ENCODE measurements at regions not wholly inside any gene's neighbourhood (a gene's known extent, or its start where the extent isn't known, plus 50 kb on each side); places are given as distances from the start of the nearest gene placed in this dataset.

- Mint-ChIP-seq H3K27me3 (peaks cover 4% of the 10 kb centered on the region), H3K27ac (no peak overlapping the region), H3K9me3 (ENCODE audit: low read depth) (peaks cover 2% of the 10 kb centered on the region), H3K4me3 (no peak overlapping the region), H3K4me1 (no peaks in the 10 kb centered on the region), H3K36me3 (ENCODE audit: low read depth) (no peaks in the 10 kb centered on the region)
- intact Hi-C loops (cut with DNase I, micrococcal nuclease) = no loop called here
- DNase-seq (no peak), ATAC-seq (no peak)
- ChIA-PET CTCF (no interaction called here), POLR2A (no interaction called here)
Measured at GRCh38 chr16:54720259-54720658, 210.4 kb upstream of the IRX5 start.

GRCh38 chr16:54719624-54720023 lies 211.0 kb upstream of the IRX5 start:
- H3K9me3 Mint-ChIP-seq (ENCODE audit: low read depth) = peaks cover 2% of the 10 kb centered on the region
- ChIA-PET CTCF (no interaction called here), POLR2A (interaction anchor here (0.6 kb wide), 1 partner anchor 557 kb away, joined by 4 read pairs; no protein-coding TSS in a partner anchor)
- no peaks in the 10 kb centered on the region for H3K36me3 Mint-ChIP-seq (ENCODE audit: low read depth)
- no peak overlapping the region for H3K27ac Mint-ChIP-seq
- no peaks in the 10 kb centered on the region for H3K4me1 Mint-ChIP-seq
- ATAC-seq (no peak), DNase-seq (no peak)
- no peak overlapping the region for H3K4me3 Mint-ChIP-seq
- intact Hi-C loops (cut with DNase I, micrococcal nuclease) = no loop called here
- peaks cover 2% of the 10 kb centered on the region for H3K27me3 Mint-ChIP-seq

- Mint-ChIP-seq H3K9me3 (ENCODE audit: low read depth) (peaks cover 2% of the 10 kb centered on the region), H3K27ac (no peak overlapping the region), H3K36me3 (ENCODE audit: low read depth) (no peaks in the 10 kb centered on the region), H3K4me1 (no peaks in the 10 kb centered on the region), H3K27me3 (peaks cover 2% of the 10 kb centered on the region), H3K4me3 (no peak overlapping the region)
- ChIA-PET CTCF (no interaction called here), POLR2A (no interaction called here)
- intact Hi-C loops (cut with DNase I, micrococcal nuclease) = no loop called here
- ATAC-seq (no peak), DNase-seq (no peak)
Measured at GRCh38 chr16:54718376-54718775, 212.3 kb upstream of the IRX5 start.

- Mint-ChIP-seq H3K9me3 (ENCODE audit: low read depth) (no peaks in the 10 kb centered on the region), H3K27me3 (no peaks in the 10 kb centered on the region), H3K4me1 (no peaks in the 10 kb centered on the region), H3K4me3 (no peak overlapping the region), H3K36me3 (ENCODE audit: low read depth) (no peaks in the 10 kb centered on the region), H3K27ac (no peak overlapping the region)
- POLR2A ChIA-PET = no interaction called here
- DNase-seq (no peak), ATAC-seq (no peak)
- intact Hi-C loops (cut with DNase I, micrococcal nuclease) = no loop called here
- CTCF ChIA-PET = no interaction called here
Measured at GRCh38 chr16:54715011-54715410, 215.7 kb upstream of the IRX5 start.

GRCh38 chr16:54712866-54713265 lies 217.8 kb upstream of the IRX5 start:
- Mint-ChIP-seq H3K9me3 (ENCODE audit: low read depth) (no peaks in the 10 kb centered on the region), H3K27ac (no peak overlapping the region), H3K4me1 (no peaks in the 10 kb centered on the region), H3K27me3 (no peaks in the 10 kb centered on the region), H3K4me3 (no peak overlapping the region), H3K36me3 (ENCODE audit: low read depth) (no peaks in the 10 kb centered on the region)
- intact Hi-C loops (cut with DNase I, micrococcal nuclease) = no loop called here
- no peak for ATAC-seq
- CTCF ChIA-PET = interaction anchor here (0.9 kb wide), 1 partner anchor 9 kb away, joined by 4 read pairs; no protein-coding TSS in a partner anchor
- POLR2A ChIA-PET = no interaction called here
- no peak for DNase-seq

- POLR2A ChIA-PET = no interaction called here
- no peaks in the 10 kb centered on the region for H3K27me3 Mint-ChIP-seq
- intact Hi-C loops (cut with DNase I, micrococcal nuclease) = no loop called here
- CTCF ChIA-PET = no interaction called here
- no peak overlapping the region for H3K4me3 Mint-ChIP-seq
- H3K4me1 Mint-ChIP-seq = no peaks in the 10 kb centered on the region
- no peaks in the 10 kb centered on the region for H3K9me3 Mint-ChIP-seq (ENCODE audit: low read depth)
- no peak for DNase-seq
- no peak overlapping the region for H3K27ac Mint-ChIP-seq
- no peak for ATAC-seq
- no peaks in the 10 kb centered on the region for H3K36me3 Mint-ChIP-seq (ENCODE audit: low read depth)
Measured at GRCh38 chr16:54707813-54708212, 222.9 kb upstream of the IRX5 start.

GRCh38 chr16:54706406-54706805 lies 224.3 kb upstream of the IRX5 start:
- no peak overlapping the region for H3K4me3 Mint-ChIP-seq
- intact Hi-C loops (cut with DNase I, micrococcal nuclease) = no loop called here
- no peaks in the 10 kb centered on the region for H3K4me1 Mint-ChIP-seq
- no peaks in the 10 kb centered on the region for H3K27me3 Mint-ChIP-seq
- no peak for DNase-seq
- POLR2A ChIA-PET = no interaction called here
- no peaks in the 10 kb centered on the region for H3K36me3 Mint-ChIP-seq (ENCODE audit: low read depth)
- no peaks in the 10 kb centered on the region for H3K9me3 Mint-ChIP-seq (ENCODE audit: low read depth)
- CTCF ChIA-PET = no interaction called here
- no peak overlapping the region for H3K27ac Mint-ChIP-seq
- ATAC-seq = no peak

GRCh38 chr16:54703339-54703738 lies 227.3 kb upstream of the IRX5 start:
- Mint-ChIP-seq H3K4me1 (no peaks in the 10 kb centered on the region), H3K36me3 (ENCODE audit: low read depth) (no peaks in the 10 kb centered on the region), H3K9me3 (ENCODE audit: low read depth) (peaks cover 2% of the 10 kb centered on the region), H3K27me3 (no peaks in the 10 kb centered on the region), H3K27ac (no peak overlapping the region), H3K4me3 (no peak overlapping the region)
- DNase-seq = no peak
- intact Hi-C loops (cut with DNase I, micrococcal nuclease) = no loop called here
- no peak for ATAC-seq
- ChIA-PET CTCF (no interaction called here), POLR2A (no interaction called here)

GRCh38 chr16:54699656-54700055 lies 231.0 kb upstream of the IRX5 start:
- Mint-ChIP-seq H3K27ac (no peak overlapping the region), H3K9me3 (ENCODE audit: low read depth) (peaks cover 2% of the 10 kb centered on the region), H3K27me3 (no peaks in the 10 kb centered on the region), H3K36me3 (ENCODE audit: low read depth) (no peaks in the 10 kb centered on the region), H3K4me1 (no peaks in the 10 kb centered on the region), H3K4me3 (no peak overlapping the region)
- DNase-seq = no peak
- intact Hi-C loops (cut with DNase I, micrococcal nuclease) = no loop called here
- ChIA-PET CTCF (no interaction called here), POLR2A (no interaction called here)
- no peak for ATAC-seq

- DNase-seq (no peak), ATAC-seq (no peak)
- H3K36me3 Mint-ChIP-seq (ENCODE audit: low read depth) = no peaks in the 10 kb centered on the region
- H3K4me1 Mint-ChIP-seq = no peaks in the 10 kb centered on the region
- intact Hi-C loops (cut with DNase I, micrococcal nuclease) = no loop called here
- H3K27ac Mint-ChIP-seq = no peak overlapping the region
- ChIA-PET CTCF (no interaction called here), POLR2A (no interaction called here)
- H3K9me3 Mint-ChIP-seq (ENCODE audit: low read depth) = peaks cover 2% of the 10 kb centered on the region
- H3K27me3 Mint-ChIP-seq = no peaks in the 10 kb centered on the region
- H3K4me3 Mint-ChIP-seq = no peak overlapping the region
Measured at GRCh38 chr16:54697677-54698076, 233.0 kb upstream of the IRX5 start.

- ChIA-PET CTCF (no interaction called here), POLR2A (no interaction called here)
- Mint-ChIP-seq H3K27me3 (peaks cover 2% of the 10 kb centered on the region), H3K9me3 (ENCODE audit: low read depth) (peaks cover 2% of the 10 kb centered on the region), H3K27ac (no peak overlapping the region), H3K4me3 (no peak overlapping the region), H3K4me1 (no peaks in the 10 kb centered on the region), H3K36me3 (ENCODE audit: low read depth) (no peaks in the 10 kb centered on the region)
- DNase-seq (no peak), ATAC-seq (no peak)
- intact Hi-C loops (cut with DNase I, micrococcal nuclease) = no loop called here
Measured at GRCh38 chr16:54696970-54697369, 233.7 kb upstream of the IRX5 start.

- ChIA-PET POLR2A (no interaction called here), CTCF (no interaction called here)
- no peak overlapping the region for H3K4me3 Mint-ChIP-seq
- intact Hi-C loops (cut with DNase I, micrococcal nuclease) = no loop called here
- H3K4me1 Mint-ChIP-seq = no peaks in the 10 kb centered on the region
- ATAC-seq = no peak
- H3K36me3 Mint-ChIP-seq (ENCODE audit: low read depth) = no peaks in the 10 kb centered on the region
- DNase-seq = no peak
- H3K9me3 Mint-ChIP-seq (ENCODE audit: low read depth) = peaks cover 2% of the 10 kb centered on the region
- H3K27ac Mint-ChIP-seq = no peak overlapping the region
- H3K27me3 Mint-ChIP-seq = peaks cover 2% of the 10 kb centered on the region
Measured at GRCh38 chr16:54696522-54696921, 234.1 kb upstream of the IRX5 start.

GRCh38 chr16:54694651-54695050 lies 236.0 kb upstream of the IRX5 start:
- ATAC-seq (no peak), DNase-seq (no peak)
- CTCF ChIA-PET = no interaction called here
- no peaks in the 10 kb centered on the region for H3K9me3 Mint-ChIP-seq (ENCODE audit: low read depth)
- no peak overlapping the region for H3K27ac Mint-ChIP-seq
- no peaks in the 10 kb centered on the region for H3K4me1 Mint-ChIP-seq
- H3K4me3 Mint-ChIP-seq = no peak overlapping the region
- intact Hi-C loops (cut with DNase I, micrococcal nuclease) = no loop called here
- peaks cover 2% of the 10 kb centered on the region for H3K27me3 Mint-ChIP-seq
- POLR2A ChIA-PET = no interaction called here
- no peaks in the 10 kb centered on the region for H3K36me3 Mint-ChIP-seq (ENCODE audit: low read depth)
